GM12878 (cell line): ENCODE measurements at regions not wholly inside any gene's neighbourhood (a gene's known extent, or its start where the extent isn't known, plus 50 kb on each side); places are given as distances from the start of the nearest gene placed in this dataset.

Experiments
- ATAC-seq: fragments of 200-7000 bp; cut with Tn5 transposase; 3 replicates; pipeline ENCODE4 v1.9.1; 2020; ENCODE audit warnings: mild to moderate bottlenecking, moderate library complexity
- BruUV-seq: library from RNA; stranded (reverse); fragments of 400-500 nt; replicated peaks from 2 replicates; lab custom pipeline; 2021; lab: Mats Ljungman, UMichigan
- CTCF ChIA-PET: fragments of 300-600 bp; sonication (Branson Sonifier 250); formaldehyde crosslinking; extraction: SDS; loops from one replicate; lab custom pipeline; 2021; ENCODE audit warnings: inconsistent platforms; lab: Yijun Ruan, JAX
- POLR2A ChIA-PET: fragments of 350-600 bp; formaldehyde crosslinking; extraction: SDS; loops from one replicate; lab custom pipeline; 2021; ENCODE audit warnings: inconsistent platforms; lab: Charles Lee
- RAD21 ChIA-PET: fragments of 300-600 bp; sonication (Branson Sonifier 250); formaldehyde crosslinking; loops from one replicate; lab custom pipeline; 2023; ENCODE audit warnings: antibody characterized with exemption; ENCODE audit not compliant: unreplicated experiment; lab: Charles Lee
- SMC1A ChIA-PET: fragments of 300-600 bp; sonication (Branson Sonifier 250); formaldehyde crosslinking; loops from one replicate; lab custom pipeline; 2023; ENCODE audit not compliant: unreplicated experiment, uncharacterized antibody; lab: Charles Lee
- DNase-seq: peaks from one replicate; pipeline ENCODE4 v3.0.0-alpha.2; 2011; ENCODE audit warnings: low read depth, low spot score
- FAIRE-seq: peaks from 3 replicates; lab custom pipeline; 2011; peaks lifted over from hg19 to GRCh38; lab: Jason Lieb, UNC
- H2AFZ ChIP-seq: 2 replicates; pipeline ENCODE4 v1.6.0; 2011; ENCODE audit warnings: low read depth, low read length, control low read depth; ENCODE audit not compliant: control insufficient read depth
- H3K27ac ChIP-seq: 2 replicates; pipeline ENCODE4 v1.5.1; 2011; ENCODE audit warnings: control low read depth; ENCODE audit not compliant: control insufficient read depth, insufficient read depth
- H3K27me3 ChIP-seq, 2 experiments: replicated peaks in 1 of 2; 2 replicates each; pipeline versions ENCODE4 v1.6.0 to v1.6.1; 2011; ENCODE audit warnings: low read length in 1 of 2; ENCODE audit not compliant: control insufficient read depth in 2 of 2, insufficient read depth in 2 of 2
- H3K36me3 ChIP-seq, 2 experiments: 2 replicates each; pipeline ENCODE4 v1.5.1; 2011; ENCODE audit warnings: low read length in 1 of 2; ENCODE audit not compliant: control insufficient read depth in 2 of 2, insufficient read depth in 2 of 2
- H3K4me1 ChIP-seq: 2 replicates; pipeline ENCODE4 v1.6.1; 2011; ENCODE audit warnings: mild to moderate bottlenecking, low read length, moderate library complexity, mixed read lengths; ENCODE audit not compliant: control insufficient read depth, insufficient read depth
- H3K4me2 ChIP-seq: 2 replicates; pipeline ENCODE4 v1.6.0; 2011; ENCODE audit warnings: control low read depth; ENCODE audit not compliant: control insufficient read depth, insufficient read depth
- H3K4me3 ChIP-seq: fragments of 200-600 bp; sonication (generic); 2 replicates; pipeline ENCODE4 v1.5.1; 2016
- H3K79me2 ChIP-seq: 2 replicates; pipeline ENCODE4 v1.6.0; 2011; ENCODE audit warnings: low read length; ENCODE audit not compliant: control insufficient read depth, insufficient read depth
- H3K9ac ChIP-seq: 2 replicates; pipeline ENCODE4 v1.8.0; 2011; ENCODE audit warnings: low read length, control low read depth, mixed read lengths; ENCODE audit not compliant: control insufficient read depth, insufficient read depth
- H3K9me3 ChIP-seq: replicated peaks from 3 replicates; pipeline ENCODE4 v1.5.1; 2011; ENCODE audit warnings: mild to moderate bottlenecking, low read length; ENCODE audit not compliant: control insufficient read depth, insufficient read depth
- H4K20me1 ChIP-seq: 2 replicates; pipeline ENCODE4 v1.6.0; 2011; ENCODE audit not compliant: control insufficient read depth, insufficient read depth
- BCL3 ChIP-seq: IDR thresholded peaks from 2 replicates; pipeline ENCODE4 v1.6.1; 2011; ENCODE audit warnings: borderline replicate concordance, low read depth, mild to moderate bottlenecking, moderate library complexity, low read length; ENCODE audit not compliant: insufficient read depth, poor library complexity, severe bottlenecking
- BHLHE40 ChIP-seq, 2 experiments: fragments of 450-650 bp in 1 of 2; IDR thresholded peaks; 2 replicates each; pipeline ENCODE4 v1.6.1; 2011 to 2017; ENCODE audit warnings: low read depth in 2 of 2, borderline replicate concordance in 1 of 2, improper control_type of control experiment in 1 of 2, low read length in 1 of 2, mild to moderate bottlenecking in 1 of 2
- E2F4 ChIP-seq: IDR thresholded peaks from 2 replicates; pipeline ENCODE4 v1.6.1; 2012; ENCODE audit warnings: low read depth, low read length, improper control_type of control experiment
- ELK1 ChIP-seq: IDR thresholded peaks from 2 replicates; pipeline ENCODE4 v1.6.1; 2012; ENCODE audit warnings: low read depth, low read length, improper control_type of control experiment
- ETV6 ChIP-seq, 2 experiments: fragments of 450-650 bp in 1 of 2; IDR thresholded peaks in 1 of 2; conservative IDR thresholded peaks in 1 of 2; 2 replicates each; pipeline ENCODE4 v1.6.1; 2014; ENCODE audit warnings: antibody characterized with exemption in 1 of 2, borderline replicate concordance in 1 of 2, low read depth in 1 of 2, mild to moderate bottlenecking in 1 of 2, moderate library complexity in 1 of 2
- HDAC2 ChIP-seq: fragments of 200-600 bp; sonication (generic); IDR thresholded peaks from 2 replicates; pipeline ENCODE4 v1.6.1; 2017
- POLR2AphosphoS5 ChIP-seq: IDR thresholded peaks from 2 replicates; pipeline ENCODE4 v1.6.1; 2011; ENCODE audit warnings: mild to moderate bottlenecking, low read length, inconsistent platforms
- POU2F2 ChIP-seq: IDR thresholded peaks from 3 replicates; pipeline ENCODE4 v1.6.1; 2011; ENCODE audit warnings: low read depth, mild to moderate bottlenecking, low read length, borderline replicate concordance
- RCOR1 ChIP-seq: conservative IDR thresholded peaks from 2 replicates; pipeline ENCODE4 v1.6.1; 2012; ENCODE audit warnings: low read depth, low read length, improper control_type of control experiment
- RFX5 ChIP-seq: IDR thresholded peaks from 2 replicates; pipeline ENCODE4 v1.6.1; 2011; ENCODE audit warnings: low read depth, low read length, improper control_type of control experiment
- SMAD1 ChIP-seq: fragments of 450-650 bp; IDR thresholded peaks from 2 replicates; pipeline ENCODE4 v1.6.1; 2018; ENCODE audit warnings: mild to moderate bottlenecking, low read depth; ENCODE audit not compliant: partially characterized antibody
- TAF1 ChIP-seq: IDR thresholded peaks from 2 replicates; pipeline ENCODE4 v1.6.1; 2011; ENCODE audit warnings: mild to moderate bottlenecking, low read depth, low read length, borderline replicate concordance
- TCF3 ChIP-seq: IDR thresholded peaks from 2 replicates; pipeline ENCODE4 v1.6.1; 2012; ENCODE audit warnings: low read depth, mild to moderate bottlenecking, low read length, borderline replicate concordance; ENCODE audit not compliant: insufficient read depth
- TCF7 ChIP-seq: IDR thresholded peaks from 2 replicates; pipeline ENCODE4 v1.6.1; 2014; ENCODE audit warnings: antibody characterized with exemption, borderline replicate concordance
- ZBTB40 ChIP-seq: fragments of 450-650 bp; IDR thresholded peaks from 2 replicates; pipeline ENCODE4 v1.6.1; 2016; ENCODE audit warnings: mild to moderate bottlenecking, moderate library complexity, borderline replicate concordance
- WGBS: methylation state at CpG from one replicate; pipeline ENCODE4 v1.1.6; 2016; ENCODE audit warnings: low lambda C conversion rate; ENCODE audit not compliant: insufficient replicate concordance, insufficient coverage; ENCODE audit errors: missing lambda C conversion rate; 5-methylcytosine and 5-hydroxymethylcytosine counted together
- in situ Hi-C: fragments of 300-500 bp; cut with MboI; formaldehyde crosslinking; loops from 9 replicates; pipeline ENCODE4 v1.14.3; 2018; ENCODE audit warnings: mixed read lengths
- intact Hi-C: fragments of 100-400 bp; cut with micrococcal nuclease; formaldehyde crosslinking; loops from one replicate; pipeline ENCODE4 v1.14.2; 2022; ENCODE audit not compliant: unreplicated experiment

- TF ChIP-seq ELK1 (no peak), SMAD1 (no peak), BHLHE40 (IDR thresholded peaks at IDR 0.05; ENCODE audit: borderline replicate concordance in 1 of 2, low read depth in 2 of 2, low read length in 1 of 2) (no peak), HDAC2 (no peak)
These were observed 412.4 kb downstream of the CTTN start (continued) for GRCh38 chr11:70810681-70811080.

GRCh38 chr11:70811483-70811882 lies 413.2 kb downstream of the CTTN start:
- no peak overlapping the region for H3K27ac ChIP-seq
- H3K4me1 ChIP-seq: no peaks in the 10 kb centered on the region
- H3K9me3 ChIP-seq: no peaks in the 10 kb centered on the region
- H3K4me2 ChIP-seq: no peak overlapping the region
- no peaks in the 10 kb centered on the region for H4K20me1 ChIP-seq
- POLR2A ChIA-PET: no interaction called here
- FAIRE-seq (no peak), DNase-seq (no peak), ATAC-seq (no peak)
- H2AFZ ChIP-seq: no peak overlapping the region
- WGBS: 33% methylated on average over 1 of the region's 1 CpG
- in situ Hi-C loops: loop anchor here (5.0 kb wide), 1 partner anchor 606 kb away; no protein-coding TSS in a partner anchor
- H3K9ac ChIP-seq: no peak overlapping the region
- SMC1A ChIA-PET: no interaction called here
- CTCF ChIA-PET: interaction anchor here (0.9 to 1.2 kb wide), 2 partner anchors 340 to 608 kb away, joined by 4 to 6 read pairs; no protein-coding TSS in a partner anchor
- RAD21 ChIA-PET: no interaction called here
- H3K4me3 ChIP-seq: no peak overlapping the region
- no peaks in the 10 kb centered on the region for H3K79me2 ChIP-seq
- no peaks in the 10 kb centered on the region for H3K36me3 ChIP-seq
- no TSS peak for BruUV-seq
- intact Hi-C loops: no loop called here
- H3K27me3 ChIP-seq: no peaks in the 10 kb centered on the region; a peak in 1 of 4 replicates
- TF ChIP-seq E2F4: no peak
- TF ChIP-seq POU2F2: no peak
- TF ChIP-seq RFX5: no peak
- no peak for TF ChIP-seq POLR2AphosphoS5
- no peak for TF ChIP-seq RCOR1
- TF ChIP-seq TAF1: no peak
- no peak for TF ChIP-seq ZBTB40
- TF ChIP-seq ETV6 (conservative IDR thresholded peaks at IDR 0.05 in 1 of 2, IDR thresholded peaks at IDR 0.05 in 1 of 2; ENCODE audit: borderline replicate concordance in 1 of 2, low read depth in 1 of 2): no peak
- TF ChIP-seq BCL3: no peak
- TF ChIP-seq TCF3: no peak
- no peak for TF ChIP-seq BHLHE40 (IDR thresholded peaks at IDR 0.05; ENCODE audit: borderline replicate concordance in 1 of 2, low read depth in 2 of 2, low read length in 1 of 2)
- TF ChIP-seq TCF7: no peak
